Suprapubic skin (tissue), 3 donors: ENCODE measurements at regions not wholly inside any gene's neighbourhood (a gene's known extent, or its start where the extent isn't known, plus 50 kb on each side); places are given as distances from the start of the nearest gene placed in this dataset.

Experiments
- CTCF ChIP-seq, 2 donors: fragments of 200-600 bp in 1 of 2; fragments of 450-650 bp in 1 of 2; sonication (generic) in 1 of 2; IDR thresholded peaks; one replicate each; pipeline ENCODE4 v1.5.1; 2016 to 2019; ENCODE audit warnings: antibody characterized with exemption in 2 of 2, mild to moderate bottlenecking in 1 of 2, moderate library complexity in 1 of 2
- POLR2A ChIP-seq, 2 donors: fragments of 450-650 bp; IDR thresholded peaks; one replicate each; pipeline ENCODE4 v1.6.1; 2017; ENCODE audit warnings: antibody characterized with exemption in 2 of 2, mild to moderate bottlenecking in 2 of 2, moderate library complexity in 2 of 2

- no peak for TF ChIP-seq CTCF (IDR thresholded peaks at IDR 0.05)
- TF ChIP-seq POLR2A (IDR thresholded peaks at IDR 0.05) = no peak
Observed at GRCh38 chr2:208879666-208880065, 473.1 kb downstream of the PTH2R start.
